OCI-LY3 (cell line): ENCODE measurements at regions not wholly inside any gene's neighbourhood (a gene's known extent, or its start where the extent isn't known, plus 50 kb on each side); places are given as distances from the start of the nearest gene placed in this dataset.

Experiments used
- H2AFZ ChIP-seq: fragments of 200-600, 300-600 bp; shearing (Covaris generic); 2 replicates; pipeline ENCODE4 v1.6.0; 2014; ENCODE audit warnings: antibody characterized with exemption, low read depth, low read length
- H3K27ac ChIP-seq: fragments of 200-600, 300-600 bp; sonication (generic); 2 replicates; pipeline ENCODE4 v1.5.1; 2014; ENCODE audit warnings: mild to moderate bottlenecking, low read length, moderate library complexity, mixed read lengths
- H3K27me3 ChIP-seq: fragments of 200-600, 300-600 bp; sonication (generic); 2 replicates; pipeline ENCODE4 v1.6.1; 2014; ENCODE audit warnings: low read depth, low read length, mixed read lengths
- H3K36me3 ChIP-seq: fragments of 200-600, 300-600 bp; sonication (generic); replicated peaks from 2 replicates; pipeline ENCODE3; 2014; ENCODE audit warnings: low read depth, low read length, mixed read lengths
- H3K4me1 ChIP-seq: fragments of 300-600, 200-600 bp; sonication (generic); 2 replicates; pipeline ENCODE4 v1.6.1; 2014; ENCODE audit warnings: low read length, mixed read lengths
- H3K4me2 ChIP-seq: fragments of 200-600, 300-600 bp; sonication (generic); 2 replicates; pipeline ENCODE4 v1.6.1; 2014; ENCODE audit warnings: low read length, mixed read lengths
- H3K4me3 ChIP-seq: fragments of 300-600, 200-600 bp; sonication (generic); 2 replicates; pipeline ENCODE4 v1.5.1; 2014; ENCODE audit warnings: antibody characterized with exemption, mild to moderate bottlenecking, low read length, moderate library complexity
- H3K79me2 ChIP-seq: fragments of 300-600, 200-600 bp; shearing (Covaris generic); 2 replicates; pipeline ENCODE4 v1.6.1; 2014; ENCODE audit warnings: mild to moderate bottlenecking, low read length, mixed read lengths
- H3K9ac ChIP-seq: fragments of 300-600, 200-600 bp; shearing (Covaris generic); 2 replicates; pipeline ENCODE4 v1.6.0; 2014; ENCODE audit warnings: mild to moderate bottlenecking, low read length, moderate library complexity
- H3K9me3 ChIP-seq: fragments of 200-600, 300-600 bp; shearing (Covaris generic); 2 replicates; pipeline ENCODE4 v1.6.1; 2014; ENCODE audit warnings: low read length, mixed read lengths; ENCODE audit not compliant: insufficient read depth
- H4K20me1 ChIP-seq: fragments of 200-600, 300-600 bp; sonication (generic); 2 replicates; pipeline ENCODE4 v1.6.1; 2016; ENCODE audit warnings: low read length, mixed read lengths; ENCODE audit not compliant: insufficient read depth
- EZH2phosphoT487 ChIP-seq: fragments of 200-600 bp; shearing (Covaris generic); IDR thresholded peaks from 2 replicates; pipeline ENCODE4 v1.6.1; 2018; ENCODE audit warnings: antibody characterized with exemption, mixed run types, low read depth
- TF ChIP-seq, protein P1 (sequence below): fragments of 200-600, 300-600 bp; sonication (generic); IDR thresholded peaks from 2 replicates; pipeline ENCODE4 v1.5.1; 2014; ENCODE audit warnings: antibody characterized with exemption, low read length, low read depth

- Histone ChIP-seq H3K9ac (no peak overlapping the region), H3K27ac (no peak overlapping the region), H4K20me1 (no peaks in the 10 kb centered on the region), H3K4me2 (no peak overlapping the region), H3K4me1 (no peaks in the 10 kb centered on the region), H3K79me2 (no peaks in the 10 kb centered on the region), H3K27me3 (peaks cover 22% of the 10 kb centered on the region), H3K36me3 (no peaks in the 10 kb centered on the region), H3K4me3 (no peak overlapping the region), H3K9me3 (no peaks in the 10 kb centered on the region), H2AFZ (no peak overlapping the region)
- TF ChIP-seq EZH2phosphoT487, result no peak
- TF ChIP-seq, protein P1, sequence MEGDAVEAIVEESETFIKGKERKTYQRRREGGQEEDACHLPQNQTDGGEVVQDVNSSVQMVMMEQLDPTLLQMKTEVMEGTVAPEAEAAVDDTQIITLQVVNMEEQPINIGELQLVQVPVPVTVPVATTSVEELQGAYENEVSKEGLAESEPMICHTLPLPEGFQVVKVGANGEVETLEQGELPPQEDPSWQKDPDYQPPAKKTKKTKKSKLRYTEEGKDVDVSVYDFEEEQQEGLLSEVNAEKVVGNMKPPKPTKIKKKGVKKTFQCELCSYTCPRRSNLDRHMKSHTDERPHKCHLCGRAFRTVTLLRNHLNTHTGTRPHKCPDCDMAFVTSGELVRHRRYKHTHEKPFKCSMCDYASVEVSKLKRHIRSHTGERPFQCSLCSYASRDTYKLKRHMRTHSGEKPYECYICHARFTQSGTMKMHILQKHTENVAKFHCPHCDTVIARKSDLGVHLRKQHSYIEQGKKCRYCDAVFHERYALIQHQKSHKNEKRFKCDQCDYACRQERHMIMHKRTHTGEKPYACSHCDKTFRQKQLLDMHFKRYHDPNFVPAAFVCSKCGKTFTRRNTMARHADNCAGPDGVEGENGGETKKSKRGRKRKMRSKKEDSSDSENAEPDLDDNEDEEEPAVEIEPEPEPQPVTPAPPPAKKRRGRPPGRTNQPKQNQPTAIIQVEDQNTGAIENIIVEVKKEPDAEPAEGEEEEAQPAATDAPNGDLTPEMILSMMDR, result no peak
Observed at GRCh38 chr9:96171728-96172127, 130.2 kb downstream of the HSD17B3 start.

- H4K20me1 ChIP-seq, result no peaks in the 10 kb centered on the region
- H3K4me3 ChIP-seq, result no peak overlapping the region
- H3K4me2 ChIP-seq, result no peak overlapping the region
- no peak overlapping the region for H3K9ac ChIP-seq
- H3K4me1 ChIP-seq, result no peaks in the 10 kb centered on the region
- no peak for TF ChIP-seq EZH2phosphoT487
- TF ChIP-seq, protein P1, result no peak
- H2AFZ ChIP-seq, result no peak overlapping the region
- no peaks in the 10 kb centered on the region for H3K9me3 ChIP-seq
- no peak overlapping the region for H3K27ac ChIP-seq
- H3K36me3 ChIP-seq, result no peaks in the 10 kb centered on the region
- H3K27me3 ChIP-seq, result peaks cover 5% of the 10 kb centered on the region; the same call in 1 of the 2 replicates
- no peaks in the 10 kb centered on the region for H3K79me2 ChIP-seq
Observed at GRCh38 chr9:96169901-96170300, 132.1 kb downstream of the HSD17B3 start.

- Histone ChIP-seq H3K79me2 (no peaks in the 10 kb centered on the region), H2AFZ (no peak overlapping the region), H3K4me2 (no peak overlapping the region), H3K36me3 (no peaks in the 10 kb centered on the region), H3K4me1 (no peaks in the 10 kb centered on the region), H3K27me3 (peaks cover under 1% of the 10 kb centered on the region; the same call in 1 of the 2 replicates), H3K27ac (no peak overlapping the region), H3K9me3 (no peaks in the 10 kb centered on the region), H3K9ac (no peak overlapping the region), H4K20me1 (no peaks in the 10 kb centered on the region), H3K4me3 (no peak overlapping the region)
- TF ChIP-seq, protein P1, result no peak
- no peak for TF ChIP-seq EZH2phosphoT487
Observed at GRCh38 chr9:96169484-96169883, 132.5 kb downstream of the HSD17B3 start.

- Histone ChIP-seq H3K79me2 (no peaks in the 10 kb centered on the region), H3K27ac (no peak overlapping the region), H3K9me3 (no peaks in the 10 kb centered on the region), H3K4me1 (no peaks in the 10 kb centered on the region), H3K9ac (no peak overlapping the region), H3K36me3 (no peaks in the 10 kb centered on the region), H4K20me1 (no peaks in the 10 kb centered on the region), H3K4me3 (no peak overlapping the region), H3K27me3 (no peaks in the 10 kb centered on the region; the same call in 1 of the 2 replicates), H3K4me2 (no peak overlapping the region), H2AFZ (no peak overlapping the region)
- TF ChIP-seq EZH2phosphoT487, result no peak
- TF ChIP-seq, protein P1, result no peak
Observed at GRCh38 chr9:96168882-96169281, 133.1 kb downstream of the HSD17B3 start.
